HG03066 (cell line): ENCODE measurements at regions not wholly inside any gene's neighbourhood (a gene's known extent, or its start where the extent isn't known, plus 50 kb on each side); places are given as distances from the start of the nearest gene placed in this dataset.

ENCODE experiments used
- ATAC-seq: cut with Tn5 transposase; IDR thresholded peaks from one replicate; pipeline ENCODE4 v1.9.1; 2021; ENCODE audit warnings: low read depth; ENCODE audit not compliant: unreplicated experiment

DNA sequence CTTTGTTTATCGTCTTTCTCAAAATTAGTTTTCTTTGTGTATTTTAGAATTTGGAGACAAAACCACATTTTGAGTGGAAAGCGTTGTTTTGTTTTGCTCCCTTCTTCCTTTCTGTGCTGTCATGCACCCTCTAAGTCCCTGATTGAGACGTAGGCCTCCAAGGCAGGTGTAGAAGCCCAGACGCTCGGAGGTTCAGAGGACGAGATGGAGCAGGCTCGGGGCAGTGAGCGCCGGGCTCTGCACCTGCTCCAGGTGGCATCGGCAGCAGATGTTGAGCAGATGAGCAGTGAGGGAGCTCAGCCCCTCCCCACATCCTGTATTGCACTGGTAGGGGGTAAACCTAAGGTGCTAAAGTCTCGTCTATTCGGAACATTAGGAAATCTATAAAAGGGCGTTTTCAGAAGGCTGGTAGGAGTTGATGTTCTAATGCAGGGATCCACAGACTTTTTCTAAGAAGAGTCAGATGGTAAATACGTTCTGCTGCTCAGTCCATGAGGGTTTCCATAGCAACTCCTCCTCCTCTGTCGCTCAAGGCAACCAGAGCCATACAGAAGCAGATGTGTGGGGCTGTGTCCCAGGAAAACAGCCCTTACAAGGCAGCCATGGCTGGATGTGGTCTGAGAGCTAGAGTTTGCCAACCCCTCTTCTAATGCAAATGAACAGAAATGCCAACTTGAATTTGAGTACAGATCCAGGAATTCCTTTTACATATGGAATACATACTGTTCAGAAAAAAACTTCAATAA, 724.2 kb downstream of the BRD1 start:
- no peak for ATAC-seq

DNA sequence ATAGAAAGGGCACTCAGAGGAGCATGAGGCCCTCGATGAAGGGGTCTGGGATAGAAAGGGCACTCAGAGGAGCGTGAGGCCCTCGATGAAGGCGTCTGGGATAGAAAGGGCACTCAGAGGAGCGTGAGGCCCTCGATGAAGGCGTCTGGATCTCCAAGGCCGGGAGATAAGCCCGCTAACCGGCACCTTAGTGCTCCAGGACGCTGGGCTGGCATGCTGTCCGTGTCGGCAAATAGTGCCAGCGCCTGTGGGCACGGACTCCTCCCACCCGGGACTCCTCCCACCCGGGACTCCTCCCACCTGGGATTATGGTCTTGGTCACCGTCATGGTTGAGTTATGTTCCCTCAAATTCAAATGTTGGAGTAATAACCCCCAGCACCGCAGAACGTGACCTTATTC, 725.3 kb downstream of the BRD1 start:
- no peak for ATAC-seq

DNA sequence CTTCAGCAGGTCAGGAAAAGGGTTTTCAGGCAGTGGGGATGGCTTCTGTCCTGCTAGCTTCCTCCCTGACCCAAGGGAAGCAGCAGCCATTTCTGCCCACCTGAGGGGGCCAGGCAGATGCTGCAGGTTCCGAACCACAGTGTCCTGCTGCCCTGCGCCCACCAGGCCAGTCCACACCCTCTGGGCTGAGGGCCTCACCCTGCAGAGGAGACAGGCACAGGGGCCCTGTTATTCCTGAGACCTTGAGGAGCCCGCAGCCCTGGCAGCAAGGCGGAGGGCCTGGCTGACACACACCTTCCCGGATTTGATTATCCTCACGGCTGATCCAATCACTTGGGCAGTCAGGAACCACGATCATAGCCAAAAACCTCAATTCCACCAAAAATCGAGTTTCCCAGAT, 725.8 kb downstream of the BRD1 start:
- ATAC-seq = no peak

DNA sequence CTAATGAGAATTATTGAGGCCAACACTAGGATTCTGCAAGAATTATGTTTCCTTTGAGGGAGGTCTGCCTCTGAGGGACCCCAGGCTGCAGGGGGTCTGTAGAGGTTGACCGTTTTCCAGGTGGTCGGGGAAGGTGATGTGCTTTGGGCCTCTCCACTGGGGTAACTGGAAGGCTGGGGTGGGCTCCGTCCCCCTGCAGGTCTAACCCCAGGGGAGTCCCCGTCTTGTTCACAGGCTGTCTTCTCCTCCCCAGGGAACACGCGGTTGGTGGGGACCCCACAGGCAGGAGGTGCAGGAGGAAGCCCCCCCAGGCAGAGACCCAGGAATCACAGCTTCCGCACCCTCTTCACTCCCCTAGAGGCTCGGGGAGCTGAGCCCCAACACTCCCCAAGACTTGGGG, 726.4 kb downstream of the BRD1 start:
- ATAC-seq = no peak

DNA sequence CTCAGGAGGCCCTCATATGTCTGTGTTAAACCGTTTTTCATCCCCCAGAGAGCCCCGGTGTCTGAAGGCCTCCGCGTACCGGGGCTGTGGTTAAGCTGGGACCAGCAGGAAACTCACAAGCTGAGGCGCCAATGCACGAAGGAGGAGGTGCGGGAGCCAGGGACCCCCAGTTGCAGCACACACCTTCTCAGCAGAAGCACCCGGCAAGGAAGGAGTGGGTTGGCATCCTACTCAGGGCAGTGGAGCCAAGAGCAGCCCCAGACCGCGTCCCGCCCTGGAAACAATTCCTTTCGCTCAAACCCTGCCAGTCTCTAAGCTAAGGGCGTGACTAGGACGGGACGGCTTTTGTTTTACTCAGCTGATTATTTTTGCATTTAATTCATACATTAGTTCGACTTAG, 726.9 kb downstream of the BRD1 start:
- ATAC-seq = no peak

DNA sequence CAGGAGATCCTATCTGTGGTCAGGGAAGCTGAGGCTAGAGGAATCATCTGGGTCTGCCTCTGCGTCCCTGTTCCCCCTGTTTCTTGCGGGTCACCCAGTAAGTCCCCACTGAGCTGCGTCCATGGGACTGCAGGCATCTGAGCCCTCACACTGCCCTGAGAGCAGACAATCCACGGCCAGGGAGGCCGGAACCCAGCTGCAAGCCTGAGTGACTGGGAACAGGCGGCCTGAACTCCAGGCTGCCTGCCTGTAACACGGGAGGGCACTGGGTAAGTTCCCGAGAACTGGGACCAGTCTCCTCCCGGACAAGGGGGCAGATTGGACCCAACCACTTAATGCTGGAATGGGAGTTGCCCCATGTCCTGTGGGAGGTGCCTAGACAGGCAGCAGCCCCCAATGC, 727.4 kb downstream of the BRD1 start:
- ATAC-seq = no peak

DNA sequence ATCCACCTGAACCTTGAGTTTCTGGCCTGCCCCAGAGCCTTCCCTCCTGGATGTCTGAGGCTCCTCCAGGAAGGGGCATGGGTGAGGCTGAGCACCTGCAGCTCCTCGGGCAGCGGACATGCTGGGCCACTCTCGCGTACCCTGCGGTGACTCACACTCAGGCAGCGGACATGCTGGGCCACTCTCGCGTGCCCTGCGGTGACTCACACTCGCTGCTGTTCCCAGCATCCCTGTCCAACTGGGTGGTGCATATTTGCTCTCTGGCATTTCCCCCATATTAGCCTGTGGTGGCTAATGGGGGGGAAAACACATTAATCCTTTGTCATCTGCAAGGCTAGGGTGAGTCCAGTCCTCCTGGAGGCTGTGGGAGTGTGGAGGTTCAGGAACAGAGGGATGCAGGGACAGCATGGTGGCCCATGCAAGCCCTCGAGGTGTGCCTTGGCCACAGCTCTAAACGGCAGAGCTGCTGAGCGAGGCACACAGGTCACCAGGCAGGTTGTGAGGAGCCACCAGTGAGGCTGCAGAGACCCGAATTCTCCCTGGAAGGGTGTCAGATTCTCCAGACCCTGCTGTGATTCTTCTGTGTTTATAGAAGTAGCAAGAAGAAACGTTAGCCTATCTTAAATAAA, 728.1 kb downstream of the BRD1 start:
- ATAC-seq = no peak

DNA sequence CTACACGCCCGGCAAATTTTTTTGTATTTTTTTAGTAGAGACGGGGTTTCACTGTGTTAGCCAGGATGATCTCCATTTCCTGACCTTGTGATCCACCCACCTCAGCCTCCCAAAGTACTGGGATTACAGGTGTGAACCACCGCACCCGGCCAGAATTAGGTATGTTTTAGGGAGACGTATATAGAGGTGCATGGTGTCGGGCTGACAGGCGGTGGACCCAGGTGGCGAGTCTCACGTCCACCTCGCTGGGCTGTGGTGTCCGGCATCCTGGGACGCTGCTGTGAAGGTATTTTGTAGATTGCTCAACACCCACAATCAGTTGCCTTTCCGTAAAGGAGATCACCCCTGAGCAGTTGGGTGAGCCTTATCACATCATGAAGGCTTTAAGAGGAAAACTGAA, 728.6 kb downstream of the BRD1 start:
- no peak for ATAC-seq

DNA sequence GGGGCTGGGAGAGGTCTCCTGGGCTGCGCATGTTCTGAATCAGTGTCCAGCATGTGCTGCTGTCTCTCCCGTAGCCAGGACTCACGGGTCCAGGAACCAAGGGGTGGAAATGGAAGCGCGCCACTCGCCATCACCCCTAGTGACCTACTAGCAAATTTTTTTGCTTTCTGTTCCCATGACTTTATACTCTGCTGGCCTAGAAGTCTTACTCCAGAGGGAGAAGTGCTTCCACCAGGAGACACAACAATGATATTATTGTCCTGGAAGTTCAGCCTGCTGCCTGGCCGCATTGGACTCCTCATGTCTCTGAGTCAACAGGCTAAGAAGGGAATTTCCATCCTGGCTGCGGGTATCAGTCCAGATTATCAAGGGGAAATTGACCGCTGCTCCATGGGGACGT, 729.7 kb downstream of the BRD1 start:
- ATAC-seq = no peak

DNA sequence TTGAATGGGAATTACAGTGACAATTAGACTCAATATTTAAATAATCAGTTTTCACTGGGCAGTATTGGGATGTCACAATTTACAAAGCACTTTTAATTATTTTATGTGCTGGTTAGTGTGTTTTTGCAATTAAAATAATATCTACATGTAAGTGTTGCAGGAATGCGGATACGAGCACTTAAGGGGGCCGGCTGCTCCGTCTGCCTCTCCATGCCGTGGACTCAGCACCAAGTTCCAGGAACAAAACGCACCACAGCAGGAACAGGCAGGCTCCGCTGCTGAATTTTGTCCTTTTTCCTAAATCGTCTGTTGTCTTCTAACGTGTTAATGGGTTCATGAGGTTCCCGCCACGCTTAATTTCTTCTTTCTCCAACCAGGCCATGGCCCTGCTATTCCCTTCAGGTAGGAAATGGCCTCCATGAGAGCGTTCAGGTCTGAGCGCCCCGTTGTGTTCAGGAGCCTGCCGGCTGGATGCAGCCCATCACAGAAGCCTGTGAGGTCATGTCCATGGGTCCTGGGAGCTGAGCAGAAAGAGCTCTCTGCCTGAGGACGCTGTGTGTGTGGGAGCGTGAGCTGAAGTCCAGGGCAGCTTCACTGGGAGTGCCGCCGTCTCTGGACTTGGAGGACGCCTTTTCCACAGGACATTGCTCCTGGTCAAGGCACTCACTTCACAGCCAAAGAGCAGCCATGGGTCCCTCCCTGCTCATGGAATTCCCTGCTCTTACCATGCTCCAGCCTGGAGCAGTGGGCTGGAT, 730.3 kb downstream of the BRD1 start:
- ATAC-seq = no peak

DNA sequence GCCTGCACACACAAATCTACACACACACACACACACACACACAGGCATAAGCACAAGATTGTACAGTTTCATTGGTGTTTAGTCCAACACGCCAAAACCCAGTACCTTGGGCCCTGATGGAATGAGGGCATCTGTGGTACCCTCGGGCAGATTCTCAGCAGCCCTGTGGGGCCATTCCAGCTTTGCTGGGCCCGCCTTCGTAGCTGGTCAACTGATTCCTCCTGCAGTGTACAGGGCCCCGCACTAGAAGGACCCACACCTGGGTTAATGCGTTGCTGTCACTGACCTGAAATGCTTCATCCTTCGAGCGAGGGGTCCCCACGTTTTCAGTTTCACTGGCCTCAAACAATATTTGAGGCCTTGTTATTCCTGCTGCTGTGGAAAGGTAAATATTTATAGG, 731.2 kb downstream of the BRD1 start:
- no peak for ATAC-seq

DNA sequence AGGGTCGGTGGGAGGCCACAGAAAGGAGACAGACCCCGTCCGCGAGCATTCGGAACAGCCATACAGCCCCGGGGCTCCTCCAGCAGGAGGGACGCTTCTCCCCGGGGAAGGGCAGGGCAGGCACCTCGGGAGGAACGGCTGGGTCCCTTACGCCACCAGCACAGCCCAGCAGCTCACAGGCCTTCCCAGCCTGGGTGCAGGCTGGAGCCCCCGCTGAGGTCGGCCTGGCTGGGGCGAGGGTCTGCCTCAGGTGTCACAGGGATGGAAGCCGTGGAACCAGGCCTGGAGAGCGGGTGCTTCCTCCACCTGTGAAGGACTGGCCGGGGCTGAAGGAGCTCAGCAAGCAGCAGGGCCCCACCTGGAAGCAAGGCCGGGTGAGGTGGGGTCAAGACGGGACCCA, 732.3 kb downstream of the BRD1 start:
- no peak for ATAC-seq

DNA sequence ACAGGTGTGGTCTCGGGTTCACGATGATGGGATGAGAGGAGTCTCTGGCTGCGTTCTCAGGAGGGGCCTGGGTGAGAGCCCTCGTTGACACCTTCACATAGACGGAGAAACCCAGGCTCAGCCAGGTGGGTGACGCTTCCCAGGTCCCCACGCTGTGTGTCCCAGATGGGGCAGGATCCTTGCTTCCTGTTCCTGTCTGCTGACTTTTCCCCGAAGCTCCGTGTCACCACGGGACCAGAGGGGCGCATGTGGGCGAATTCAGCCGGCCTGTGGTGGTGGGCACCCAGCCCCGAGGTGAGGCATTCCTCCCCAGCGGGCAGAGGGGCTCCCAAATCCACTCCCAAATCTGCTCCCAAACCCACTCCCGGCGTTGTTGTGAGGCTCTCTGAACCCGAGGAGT, 732.8 kb downstream of the BRD1 start:
- no peak for ATAC-seq

DNA sequence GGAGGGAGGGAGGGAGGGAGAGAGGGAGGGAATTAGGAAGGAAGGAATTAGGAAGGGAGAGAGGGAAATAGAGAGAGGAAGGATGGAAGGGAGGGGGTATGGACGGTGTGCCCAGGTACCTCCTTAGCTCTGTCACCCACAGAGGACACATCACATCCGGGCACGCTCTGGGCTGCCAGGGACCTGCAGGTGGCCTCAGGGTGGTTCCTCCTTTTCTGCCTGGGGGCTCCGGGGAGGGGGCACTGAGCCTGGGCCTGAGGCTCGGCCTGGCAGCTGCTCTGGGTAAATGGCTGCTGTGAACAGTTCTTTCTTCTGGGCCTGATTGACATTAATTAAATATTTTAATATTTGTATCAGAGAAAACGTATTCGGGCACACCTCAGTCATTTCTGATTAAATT, 733.5 kb downstream of the BRD1 start:
- no peak for ATAC-seq

DNA sequence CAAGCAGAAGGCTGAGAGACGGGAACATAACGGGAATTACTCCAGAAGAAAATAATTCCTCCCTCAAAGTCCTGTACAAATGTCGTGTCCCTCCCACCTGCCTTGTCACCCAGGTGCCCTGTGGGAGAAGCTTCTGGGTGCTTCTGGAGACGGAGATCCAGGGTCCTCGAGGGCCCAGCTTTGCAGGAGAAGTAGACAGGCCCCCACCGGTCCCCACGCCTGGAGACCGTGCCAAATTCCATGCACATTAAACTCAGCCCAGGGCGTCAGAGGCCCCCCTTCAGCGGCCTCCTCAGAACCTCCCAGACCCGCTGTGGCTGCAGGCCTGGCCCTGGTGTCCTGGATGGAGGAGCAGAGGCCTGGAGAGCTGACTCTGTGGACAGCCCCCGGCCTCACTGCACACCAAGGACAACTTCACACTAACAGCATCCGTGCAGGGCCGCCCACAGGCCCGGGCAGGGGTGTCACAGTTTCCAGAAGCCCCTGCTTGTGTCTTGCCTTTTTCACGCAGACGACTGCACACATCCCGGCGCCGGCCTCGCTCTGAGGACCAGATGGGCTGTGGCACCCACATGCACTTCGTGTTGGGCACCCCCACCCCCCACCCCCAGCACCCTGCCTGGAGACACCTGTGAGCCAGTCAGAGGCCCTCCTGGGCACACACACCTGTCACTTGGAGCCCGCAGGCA, 734.3 kb downstream of the BRD1 start:
- ATAC-seq = no peak

DNA sequence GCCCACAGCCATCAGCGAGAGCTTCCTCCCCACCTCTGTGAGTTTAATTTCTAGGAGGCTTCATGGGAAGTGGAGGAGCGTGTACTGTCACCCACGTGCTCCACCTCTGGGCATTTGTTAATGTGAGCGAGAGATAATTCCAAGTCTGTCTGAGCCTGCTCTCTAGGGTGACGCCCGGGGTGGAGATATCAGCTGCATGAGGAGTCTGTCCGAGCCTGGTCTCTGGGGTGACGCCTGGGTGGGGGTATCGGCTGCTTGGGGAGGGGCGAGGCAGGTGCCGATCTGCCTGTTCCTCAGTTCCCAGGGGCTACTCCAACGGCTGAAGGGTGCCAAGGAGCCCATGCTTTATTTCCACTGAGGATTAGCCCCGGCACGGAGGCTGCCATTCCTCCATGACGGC, 735.0 kb downstream of the BRD1 start:
- ATAC-seq = no peak

DNA sequence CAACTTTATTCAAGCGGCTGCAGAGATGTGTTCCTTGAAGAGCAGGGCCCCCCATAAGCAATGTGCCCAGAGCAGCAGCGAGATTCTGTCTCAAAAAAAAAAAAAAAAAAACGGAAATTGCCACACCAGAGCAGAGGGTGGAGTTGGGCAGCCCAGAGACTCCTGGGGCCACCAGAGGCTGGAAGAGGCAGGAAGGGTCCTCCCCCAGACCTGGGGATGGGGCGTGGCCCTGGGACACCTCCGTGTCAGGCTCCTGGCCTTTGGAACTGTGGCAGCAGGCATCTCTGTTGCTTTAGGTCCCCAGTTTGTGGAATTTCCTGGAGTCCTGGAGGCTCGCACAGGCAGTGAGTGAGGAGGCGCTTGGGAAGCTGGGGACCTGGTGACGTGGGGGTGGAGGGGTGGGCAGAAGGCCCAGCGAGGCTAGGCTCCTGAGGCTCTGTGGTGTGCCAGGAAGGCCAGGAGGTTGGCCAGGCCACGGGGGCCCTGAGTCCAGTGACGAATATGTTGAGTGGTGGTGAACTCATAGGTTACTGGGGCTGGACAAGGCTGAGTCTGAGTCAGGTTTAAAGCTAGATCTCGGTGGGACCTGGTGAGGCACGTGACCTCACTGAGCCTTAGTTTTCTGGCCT, 735.6 kb downstream of the BRD1 start:
- ATAC-seq = no peak

DNA sequence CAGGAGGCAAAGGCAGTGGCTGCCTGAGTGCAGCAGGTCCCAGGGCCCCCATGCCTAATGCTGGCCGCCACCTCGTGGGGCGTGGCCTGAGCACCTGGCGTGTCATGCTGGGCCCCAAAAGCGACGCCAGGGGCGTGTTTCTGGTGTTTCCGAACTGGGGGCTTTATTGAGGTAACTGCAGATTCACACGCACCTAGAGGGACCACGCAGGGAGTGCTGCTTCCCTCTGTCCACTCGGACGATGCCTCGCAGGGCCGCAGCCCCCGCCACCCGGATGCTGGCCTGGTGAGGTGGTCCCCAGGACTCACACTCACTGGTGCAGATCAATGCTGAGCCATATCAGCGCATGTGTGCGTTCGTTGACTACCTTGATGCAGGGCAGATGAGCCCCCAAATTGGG, 736.2 kb downstream of the BRD1 start:
- ATAC-seq = no peak

DNA sequence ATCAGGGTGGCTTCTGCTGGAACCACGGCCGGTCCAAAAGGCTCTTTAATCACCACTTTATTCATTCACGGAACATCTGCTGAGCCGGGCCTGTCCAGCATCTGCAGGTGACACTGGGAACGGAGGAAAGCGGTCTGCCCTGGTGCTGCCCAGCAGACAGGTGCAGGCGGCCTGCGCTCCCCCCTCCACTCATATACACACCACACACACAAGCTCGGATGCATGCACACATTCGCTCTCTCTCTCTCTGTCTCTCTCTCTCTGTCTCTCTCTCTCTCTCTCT, 736.9 kb downstream of the BRD1 start:
- no peak for ATAC-seq

DNA sequence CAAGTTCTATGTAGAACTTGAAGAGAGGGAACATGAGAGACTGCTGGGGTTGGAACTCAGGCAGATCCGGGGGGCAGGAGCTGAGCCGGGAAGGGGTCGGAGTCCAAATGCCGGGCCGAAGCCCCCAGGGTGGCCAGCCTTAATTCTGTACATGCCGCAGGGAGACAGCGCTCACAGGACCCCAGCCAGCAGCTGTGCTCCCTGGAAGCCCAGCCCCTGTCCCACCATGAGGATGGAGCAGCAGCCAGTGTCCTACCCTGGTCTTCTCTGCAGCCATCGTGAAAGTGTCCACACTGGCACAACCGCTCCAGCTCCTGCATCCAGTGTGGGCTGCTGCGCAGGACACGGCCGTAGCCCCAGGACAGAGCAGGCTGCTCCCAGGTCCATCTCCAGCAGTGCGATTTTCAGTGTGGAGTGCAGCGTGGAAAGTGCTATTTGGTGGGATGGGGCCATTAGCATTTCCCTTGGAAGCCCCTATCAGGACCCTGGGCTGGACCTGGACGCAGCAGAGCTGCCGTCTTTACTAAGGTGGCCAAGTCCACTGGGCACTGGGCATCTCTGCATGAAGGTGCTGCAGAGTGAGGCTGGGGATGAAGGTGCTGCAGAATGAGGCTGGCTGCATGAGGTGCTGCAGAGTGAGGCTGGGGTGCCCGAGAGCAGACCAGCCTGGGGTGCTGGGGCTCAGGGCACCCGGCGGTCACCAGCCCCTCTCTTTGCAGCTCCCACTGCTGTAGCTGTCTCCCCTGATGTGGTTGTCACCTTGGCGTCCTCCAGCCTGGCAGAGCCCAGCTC, 737.4 kb downstream of the BRD1 start:
- no peak for ATAC-seq
